ENCODE measurements at regions not wholly inside any gene's neighbourhood (a gene's known extent, or its start where the extent isn't known, plus 50 kb on each side); places are given as distances from the start of the nearest gene placed in this dataset.

- Histone ChIP-seq H3K4me2 (ENCODE audit: low read depth, low read length) (no peak overlapping the region), H3K9ac (ENCODE audit: low read length) (no peak overlapping the region), H2AFZ (ENCODE audit: low read length) (no peak overlapping the region), H3K79me2 (ENCODE audit: low read length) (no peaks in the 10 kb centered on the region), H3K27me3 (replicated peaks; ENCODE audit: insufficient read depth, low read length) (no peaks in the 10 kb centered on the region), H3K9me3 (replicated peaks; ENCODE audit: insufficient read depth, low read length) (no peaks in the 10 kb centered on the region), H3K27ac (ENCODE audit: low read length) (no peak overlapping the region), H3K36me3 (replicated peaks; ENCODE audit: insufficient read depth, low read length) (no peaks in the 10 kb centered on the region), H3K9me2 (replicated peaks; ENCODE audit: insufficient read depth, low read length) (no peaks in the 10 kb centered on the region), H3K4me3 (ENCODE audit: low read length) (no peak overlapping the region), H3F3A (ENCODE audit: insufficient read depth, low read length) (no peaks in the 10 kb centered on the region), H3K4me1 (ENCODE audit: low read length) (no peaks in the 10 kb centered on the region), H4K20me1 (ENCODE audit: insufficient read depth, low read length) (no peaks in the 10 kb centered on the region)
- no peak for DNase-seq
- TF ChIP-seq EZH2phosphoT487 (IDR thresholded peaks at IDR 0.05; ENCODE audit: low read length) (no peak), CTCF (IDR thresholded peaks at IDR 0.05; ENCODE audit: low read length) (no peak), EZH2 (optimal IDR thresholded peaks at IDR 0.05; ENCODE audit: low read depth, low read length) (no peak)
Measured at GRCh38 chr6:163962627-163963117, 548.2 kb downstream of the QKI start.

- H3K9me3 ChIP-seq (replicated peaks; ENCODE audit: insufficient read depth, low read length): no peaks in the 10 kb centered on the region
- H3K4me1 ChIP-seq (ENCODE audit: low read length): no peaks in the 10 kb centered on the region
- H3K27me3 ChIP-seq (replicated peaks; ENCODE audit: insufficient read depth, low read length): no peaks in the 10 kb centered on the region
- H3K4me2 ChIP-seq (ENCODE audit: low read depth, low read length): no peak overlapping the region
- no peaks in the 10 kb centered on the region for H3K9me2 ChIP-seq (replicated peaks; ENCODE audit: insufficient read depth, low read length)
- H3K36me3 ChIP-seq (replicated peaks; ENCODE audit: insufficient read depth, low read length): no peaks in the 10 kb centered on the region
- H3F3A ChIP-seq (ENCODE audit: insufficient read depth, low read length): no peaks in the 10 kb centered on the region
- H3K4me3 ChIP-seq (ENCODE audit: low read length): no peak overlapping the region
- H4K20me1 ChIP-seq (ENCODE audit: insufficient read depth, low read length): no peaks in the 10 kb centered on the region
- no peak overlapping the region for H3K27ac ChIP-seq (ENCODE audit: low read length)
- DNase-seq: no peak
- H3K79me2 ChIP-seq (ENCODE audit: low read length): no peaks in the 10 kb centered on the region
- H2AFZ ChIP-seq (ENCODE audit: low read length): no peak overlapping the region
- no peak for TF ChIP-seq EZH2 (optimal IDR thresholded peaks at IDR 0.05; ENCODE audit: low read depth, low read length)
- no peak for TF ChIP-seq EZH2phosphoT487 (IDR thresholded peaks at IDR 0.05; ENCODE audit: low read length)
- no peak for TF ChIP-seq CTCF (IDR thresholded peaks at IDR 0.05; ENCODE audit: low read length)
- no peak overlapping the region for H3K9ac ChIP-seq (ENCODE audit: low read length)
Measured at GRCh38 chr6:163960128-163960527, 545.6 kb downstream of the QKI start.

GRCh38 chr6:163958646-163959045, 544.1 kb downstream of the QKI start:
- no peak overlapping the region for H3K4me2 ChIP-seq (ENCODE audit: low read depth, low read length)
- no peaks in the 10 kb centered on the region for H3K9me3 ChIP-seq (replicated peaks; ENCODE audit: insufficient read depth, low read length)
- TF ChIP-seq EZH2 (optimal IDR thresholded peaks at IDR 0.05; ENCODE audit: low read depth, low read length) (no peak), EZH2phosphoT487 (IDR thresholded peaks at IDR 0.05; ENCODE audit: low read length) (no peak), CTCF (IDR thresholded peaks at IDR 0.05; ENCODE audit: low read length) (no peak)
- H3K4me3 ChIP-seq (ENCODE audit: low read length): no peak overlapping the region
- DNase-seq: no peak
- H3K79me2 ChIP-seq (ENCODE audit: low read length): no peaks in the 10 kb centered on the region
- no peaks in the 10 kb centered on the region for H3K27me3 ChIP-seq (replicated peaks; ENCODE audit: insufficient read depth, low read length)
- no peaks in the 10 kb centered on the region for H3F3A ChIP-seq (ENCODE audit: insufficient read depth, low read length)
- no peaks in the 10 kb centered on the region for H3K4me1 ChIP-seq (ENCODE audit: low read length)
- H2AFZ ChIP-seq (ENCODE audit: low read length): no peak overlapping the region
- H4K20me1 ChIP-seq (ENCODE audit: insufficient read depth, low read length): no peaks in the 10 kb centered on the region
- no peak overlapping the region for H3K9ac ChIP-seq (ENCODE audit: low read length)
- H3K27ac ChIP-seq (ENCODE audit: low read length): no peak overlapping the region
- H3K9me2 ChIP-seq (replicated peaks; ENCODE audit: insufficient read depth, low read length): no peaks in the 10 kb centered on the region
- no peaks in the 10 kb centered on the region for H3K36me3 ChIP-seq (replicated peaks; ENCODE audit: insufficient read depth, low read length)

Data from MM.1S (cell line).